ENCODE measurements at regions not wholly inside any gene's neighbourhood (a gene's known extent, or its start where the extent isn't known, plus 50 kb on each side); places are given as distances from the start of the nearest gene placed in this dataset.

DNA sequence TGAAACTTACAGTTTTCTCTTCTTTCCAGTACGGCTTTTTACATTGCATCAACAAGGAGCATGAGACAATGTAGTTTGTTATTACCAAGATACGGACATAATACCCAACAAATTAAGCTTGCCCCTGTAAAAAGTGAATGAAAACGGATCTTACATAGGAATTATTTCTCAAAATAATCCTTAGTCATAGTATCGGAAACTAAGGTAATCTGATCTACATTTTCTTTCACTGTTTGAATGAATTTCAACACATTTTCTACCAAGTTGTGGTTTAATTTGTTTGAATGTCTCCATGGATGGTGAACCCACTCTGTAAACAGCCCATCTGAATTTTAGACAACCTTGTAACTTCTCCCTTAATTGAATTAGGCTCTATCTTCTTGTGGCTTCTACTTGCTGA is 90.5 kb downstream of the INHBA start:
- H3K4me3 ChIP-seq, result no peak overlapping the region
- intact Hi-C loops (cut with DNase I), result no loop called here
- H3K9me3 ChIP-seq, result no peaks in the 10 kb centered on the region
- H3K27ac ChIP-seq (replicated peaks in 1 of 4), result no peak overlapping the region
- no peaks in the 10 kb centered on the region for H3K36me3 ChIP-seq
- no peaks in the 10 kb centered on the region for H3K4me1 ChIP-seq
- 95% methylated on average over 4 of the region's 4 CpGs for WGBS
- H3K27me3 ChIP-seq, result no peaks in the 10 kb centered on the region
- DNase-seq (ENCODE audit: extremely low spot score), result no peak
- no peak for TF ChIP-seq EP300 (IDR thresholded peaks at IDR 0.05)
- TF ChIP-seq CTCF (IDR thresholded peaks at IDR 0.05), result no peak
- no peak for TF ChIP-seq POLR2A (IDR thresholded peaks at IDR 0.05; ENCODE audit: low read depth)
- TF ChIP-seq POLR2AphosphoS5 (IDR thresholded peaks at IDR 0.05), result no peak

DNA sequence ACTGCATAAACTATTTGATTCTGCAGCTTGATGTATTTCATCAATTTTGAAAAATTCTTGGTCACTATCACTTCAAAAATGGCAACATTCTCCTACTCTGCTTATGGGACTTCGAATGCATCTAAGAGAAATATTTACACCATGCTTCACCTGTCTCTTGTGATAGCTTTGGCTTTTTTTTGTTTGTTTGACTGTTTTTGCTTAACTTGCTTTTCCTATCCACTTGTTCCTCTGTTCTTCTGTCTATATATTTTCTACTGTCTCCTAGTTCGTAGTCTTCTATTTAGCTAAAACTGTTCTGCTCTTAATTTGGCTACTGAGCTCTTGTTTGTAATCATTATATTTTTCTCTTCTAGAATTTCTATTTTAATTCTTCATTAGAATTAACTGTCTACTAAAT is 94.4 kb downstream of the INHBA start:
- H3K36me3 ChIP-seq, result no peaks in the 10 kb centered on the region
- WGBS, result 91% methylated on average over 2 of the region's 2 CpGs
- no peak overlapping the region for H3K27ac ChIP-seq (replicated peaks in 1 of 4)
- DNase-seq (ENCODE audit: extremely low spot score), result no peak
- no peak for TF ChIP-seq POLR2A (IDR thresholded peaks at IDR 0.05; ENCODE audit: low read depth)
- TF ChIP-seq CTCF (IDR thresholded peaks at IDR 0.05), result no peak
- TF ChIP-seq EP300 (IDR thresholded peaks at IDR 0.05), result no peak
- no peak for TF ChIP-seq POLR2AphosphoS5 (IDR thresholded peaks at IDR 0.05)
- H3K4me1 ChIP-seq, result no peaks in the 10 kb centered on the region
- H3K9me3 ChIP-seq, result no peaks in the 10 kb centered on the region
- no peaks in the 10 kb centered on the region for H3K27me3 ChIP-seq
- H3K4me3 ChIP-seq, result no peak overlapping the region
- intact Hi-C loops (cut with DNase I), result no loop called here

DNA sequence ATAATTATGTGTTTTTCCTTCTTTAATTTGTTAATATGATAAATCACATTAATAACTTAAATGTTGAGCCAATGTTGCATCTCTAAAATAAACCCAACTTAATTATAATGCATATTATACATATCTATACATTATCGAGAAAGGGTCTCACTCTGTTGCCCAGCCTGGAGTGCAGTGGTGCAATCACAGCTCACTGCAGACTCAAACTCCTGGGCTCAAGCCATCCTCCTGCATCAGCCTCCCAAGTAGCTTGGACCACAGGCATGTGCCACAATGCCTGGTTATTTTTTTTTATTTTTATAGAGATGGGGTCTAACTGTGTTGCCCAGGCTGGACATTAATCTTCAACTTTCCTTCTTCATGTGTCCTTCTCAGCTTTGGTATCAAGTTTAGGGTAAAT is 98.9 kb downstream of the INHBA start:
- intact Hi-C loops (cut with DNase I), result no loop called here
- Histone ChIP-seq H3K27ac (replicated peaks in 1 of 4) (no peak overlapping the region), H3K27me3 (no peaks in the 10 kb centered on the region), H3K4me3 (no peak overlapping the region), H3K9me3 (no peaks in the 10 kb centered on the region), H3K36me3 (no peaks in the 10 kb centered on the region), H3K4me1 (no peaks in the 10 kb centered on the region)
- no peak for TF ChIP-seq CTCF (IDR thresholded peaks at IDR 0.05)
- no peak for TF ChIP-seq POLR2AphosphoS5 (IDR thresholded peaks at IDR 0.05)
- TF ChIP-seq POLR2A (IDR thresholded peaks at IDR 0.05; ENCODE audit: low read depth), result no peak
- TF ChIP-seq EP300 (IDR thresholded peaks at IDR 0.05), result no peak
- WGBS, result 97% methylated on average over 1 of the region's 1 CpG
- no peak for DNase-seq (ENCODE audit: extremely low spot score)

DNA sequence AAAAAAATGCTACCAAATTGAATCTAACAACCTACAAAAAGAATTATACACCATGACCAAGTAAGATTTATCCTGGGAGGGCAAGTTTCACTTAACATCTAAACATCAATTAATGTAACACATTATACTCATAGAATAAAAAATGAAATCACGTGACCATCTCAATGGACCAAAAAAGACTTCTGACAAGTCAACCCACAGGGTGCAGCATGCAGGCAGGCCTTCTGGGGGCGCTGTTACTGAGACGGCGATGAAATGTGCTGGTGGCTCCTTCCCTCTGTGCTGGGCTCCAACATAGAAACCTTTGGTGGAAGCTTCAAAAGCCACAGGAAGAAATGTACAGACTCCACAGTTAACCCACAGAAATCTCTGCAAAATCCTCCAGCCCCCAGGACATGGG is 103.1 kb downstream of the INHBA start:
- no peak for DNase-seq (ENCODE audit: extremely low spot score)
- Histone ChIP-seq H3K36me3 (no peaks in the 10 kb centered on the region), H3K4me1 (no peaks in the 10 kb centered on the region), H3K9me3 (peaks cover 0 to 11% (median 8%) of the 10 kb centered on the region in 4 donors), H3K27ac (replicated peaks in 1 of 4) (no peak overlapping the region), H3K4me3 (no peak overlapping the region), H3K27me3 (no peaks in the 10 kb centered on the region)
- 78% methylated on average over 4 of the region's 4 CpGs for WGBS
- intact Hi-C loops (cut with DNase I), result no loop called here
- TF ChIP-seq POLR2AphosphoS5 (IDR thresholded peaks at IDR 0.05), result no peak
- TF ChIP-seq POLR2A (IDR thresholded peaks at IDR 0.05; ENCODE audit: low read depth), result no peak
- TF ChIP-seq CTCF (IDR thresholded peaks at IDR 0.05), result no peak
- no peak for TF ChIP-seq EP300 (IDR thresholded peaks at IDR 0.05)

DNA sequence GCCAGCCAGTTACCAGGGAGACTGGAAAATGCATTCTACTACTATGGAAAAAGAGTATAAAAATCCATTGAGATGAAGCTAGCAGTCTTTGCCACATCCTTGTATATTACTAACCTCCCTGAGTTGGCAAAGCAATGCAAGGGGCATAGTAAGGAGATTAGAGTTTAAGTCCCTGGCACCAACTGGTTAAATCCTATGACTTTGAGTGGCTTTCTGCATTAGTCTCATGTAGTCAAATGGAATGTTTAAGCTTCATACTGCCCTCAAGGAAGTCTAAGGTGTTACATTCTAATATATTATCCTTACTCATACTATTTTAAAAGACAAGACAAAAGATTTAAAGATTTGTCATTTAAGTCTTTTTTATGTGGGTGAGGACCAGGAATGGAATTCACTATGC is 110.1 kb downstream of the INHBA start:
- H3K27me3 ChIP-seq, result no peaks in the 10 kb centered on the region
- H3K9me3 ChIP-seq, result peaks cover 0 to 11% (median 7%) of the 10 kb centered on the region in 4 donors
- H3K4me3 ChIP-seq, result no peak overlapping the region
- DNase-seq (ENCODE audit: extremely low spot score), result no peak
- H3K36me3 ChIP-seq, result no peaks in the 10 kb centered on the region
- H3K4me1 ChIP-seq, result no peaks in the 10 kb centered on the region
- intact Hi-C loops (cut with DNase I), result no loop called here
- H3K27ac ChIP-seq (replicated peaks in 1 of 4), result no peak overlapping the region
- TF ChIP-seq EP300 (IDR thresholded peaks at IDR 0.05), result no peak
